SU-DHL-6 (cell line): ENCODE measurements at regions not wholly inside any gene's neighbourhood (a gene's known extent, or its start where the extent isn't known, plus 50 kb on each side); places are given as distances from the start of the nearest gene placed in this dataset.

Source experiments
- CTCF ChIP-seq: fragments of 200-600 bp; sonication (generic); IDR thresholded peaks from one replicate; pipeline ENCODE4 v1.5.1; 2017; ENCODE audit warnings: antibody characterized with exemption, mild to moderate bottlenecking, low read length, moderate library complexity; ENCODE audit not compliant: insufficient read depth, poor library complexity, severe bottlenecking
- EZH2phosphoT487 ChIP-seq: fragments of 200-600 bp; sonication (generic), shearing (Covaris generic); conservative IDR thresholded peaks from 2 replicates; pipeline ENCODE4 v1.6.1; 2018; ENCODE audit warnings: mild to moderate bottlenecking, antibody characterized with exemption, low read length, moderate library complexity, mixed read lengths

GRCh38 chr19:30224689-30225606 lies 147.2 kb upstream of the ZNF536 start:
- no peak for TF ChIP-seq EZH2phosphoT487
- no peak for TF ChIP-seq CTCF
